ENCODE measurements at regions not wholly inside any gene's neighbourhood (a gene's known extent, or its start where the extent isn't known, plus 50 kb on each side); places are given as distances from the start of the nearest gene placed in this dataset.

DNA sequence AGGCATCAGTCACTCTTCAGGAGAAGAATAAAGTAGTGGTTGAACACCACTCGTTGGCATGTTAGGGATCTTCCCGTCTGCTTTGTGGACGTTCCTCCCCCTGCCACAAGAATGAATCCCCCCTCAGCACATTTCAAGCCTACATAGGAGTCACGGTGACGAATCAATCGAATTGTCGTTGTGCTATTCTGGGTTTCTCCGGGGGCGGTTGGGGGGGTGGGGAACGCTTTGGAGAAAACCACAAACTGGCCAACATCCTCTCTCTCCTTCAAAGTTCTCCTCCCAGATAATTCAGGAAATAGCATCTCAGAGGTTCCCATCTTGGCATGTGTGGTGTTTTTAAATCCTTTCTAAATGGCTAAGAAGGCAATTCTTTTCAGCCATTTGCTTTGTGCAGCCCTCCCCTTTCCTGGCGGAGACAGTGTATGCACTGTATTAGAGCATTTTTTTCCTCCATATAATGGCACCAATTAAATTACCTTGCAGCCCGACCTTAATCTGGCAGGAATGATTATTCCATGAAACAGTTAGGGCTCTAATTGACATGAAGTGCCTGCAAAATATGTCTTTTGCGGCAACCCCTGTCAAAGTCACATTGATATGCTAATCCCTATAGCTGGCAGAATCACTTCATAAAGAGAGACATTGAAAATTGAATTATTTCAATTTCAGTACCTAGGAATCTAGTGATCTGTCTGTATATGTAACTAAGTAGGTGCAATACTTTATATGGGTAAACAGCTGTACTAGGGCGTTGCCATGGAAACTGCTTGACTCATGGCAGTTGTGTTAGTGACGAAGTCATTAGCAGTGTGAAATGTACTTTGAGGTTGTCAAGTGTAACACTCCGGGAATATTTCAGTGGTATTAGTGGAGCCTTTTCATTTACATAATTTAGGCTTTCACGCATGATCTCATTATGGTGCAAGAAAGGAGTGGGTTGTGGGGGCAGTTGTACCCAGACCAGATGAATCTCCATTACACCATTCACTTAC is 323.4 kb upstream of the SLC14A2 start:
- TF ChIP-seq, protein P1, sequence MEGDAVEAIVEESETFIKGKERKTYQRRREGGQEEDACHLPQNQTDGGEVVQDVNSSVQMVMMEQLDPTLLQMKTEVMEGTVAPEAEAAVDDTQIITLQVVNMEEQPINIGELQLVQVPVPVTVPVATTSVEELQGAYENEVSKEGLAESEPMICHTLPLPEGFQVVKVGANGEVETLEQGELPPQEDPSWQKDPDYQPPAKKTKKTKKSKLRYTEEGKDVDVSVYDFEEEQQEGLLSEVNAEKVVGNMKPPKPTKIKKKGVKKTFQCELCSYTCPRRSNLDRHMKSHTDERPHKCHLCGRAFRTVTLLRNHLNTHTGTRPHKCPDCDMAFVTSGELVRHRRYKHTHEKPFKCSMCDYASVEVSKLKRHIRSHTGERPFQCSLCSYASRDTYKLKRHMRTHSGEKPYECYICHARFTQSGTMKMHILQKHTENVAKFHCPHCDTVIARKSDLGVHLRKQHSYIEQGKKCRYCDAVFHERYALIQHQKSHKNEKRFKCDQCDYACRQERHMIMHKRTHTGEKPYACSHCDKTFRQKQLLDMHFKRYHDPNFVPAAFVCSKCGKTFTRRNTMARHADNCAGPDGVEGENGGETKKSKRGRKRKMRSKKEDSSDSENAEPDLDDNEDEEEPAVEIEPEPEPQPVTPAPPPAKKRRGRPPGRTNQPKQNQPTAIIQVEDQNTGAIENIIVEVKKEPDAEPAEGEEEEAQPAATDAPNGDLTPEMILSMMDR (IDR thresholded peaks at IDR 0.05) = no peak

DNA sequence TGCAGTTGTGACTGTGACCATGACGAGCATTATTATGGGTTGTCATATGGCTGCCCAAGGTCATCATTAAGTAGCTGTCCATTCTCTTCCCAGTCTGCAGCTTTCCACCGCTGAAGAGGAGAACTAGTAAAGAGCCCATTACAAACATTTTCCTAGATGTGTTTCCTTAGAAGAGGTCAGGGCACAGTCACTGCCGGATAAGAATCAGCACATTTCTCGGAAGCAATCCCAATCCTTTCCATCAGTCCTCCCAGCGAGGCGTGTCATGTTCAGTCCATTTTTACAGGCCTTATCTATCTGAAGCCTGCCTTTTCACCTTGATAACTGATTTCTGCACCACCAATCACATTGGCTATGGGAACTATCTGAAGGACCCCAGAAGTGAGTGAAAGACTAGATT is 319.9 kb upstream of the SLC14A2 start:
- TF ChIP-seq, protein P1 (IDR thresholded peaks at IDR 0.05) = no peak

DNA sequence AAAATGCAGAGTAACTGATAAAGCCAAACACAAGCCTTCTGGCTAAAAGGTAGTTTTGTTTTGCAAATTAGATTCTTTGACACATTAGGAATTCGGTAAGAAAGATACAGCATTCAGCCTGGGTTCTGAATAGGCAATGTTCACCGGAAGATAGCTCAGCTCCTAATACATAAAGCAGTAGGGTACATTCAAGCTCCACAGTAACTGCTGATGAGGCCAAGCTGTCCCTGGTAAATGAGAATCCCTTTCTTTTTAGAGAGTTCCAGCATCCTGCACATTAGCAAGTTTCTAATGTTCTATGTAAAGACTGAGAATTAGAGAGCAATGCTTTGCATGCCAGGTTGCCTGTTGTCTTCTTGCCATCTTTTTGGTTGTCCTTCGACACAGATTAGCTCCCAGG is 316.3 kb upstream of the SLC14A2 start:
- TF ChIP-seq, protein P1 (IDR thresholded peaks at IDR 0.05) = no peak

- TF ChIP-seq, protein P1 (IDR thresholded peaks at IDR 0.05) = no peak
Measured at GRCh38 chr18:45303026-45303425, 312.2 kb upstream of the SLC14A2 start.

DNA sequence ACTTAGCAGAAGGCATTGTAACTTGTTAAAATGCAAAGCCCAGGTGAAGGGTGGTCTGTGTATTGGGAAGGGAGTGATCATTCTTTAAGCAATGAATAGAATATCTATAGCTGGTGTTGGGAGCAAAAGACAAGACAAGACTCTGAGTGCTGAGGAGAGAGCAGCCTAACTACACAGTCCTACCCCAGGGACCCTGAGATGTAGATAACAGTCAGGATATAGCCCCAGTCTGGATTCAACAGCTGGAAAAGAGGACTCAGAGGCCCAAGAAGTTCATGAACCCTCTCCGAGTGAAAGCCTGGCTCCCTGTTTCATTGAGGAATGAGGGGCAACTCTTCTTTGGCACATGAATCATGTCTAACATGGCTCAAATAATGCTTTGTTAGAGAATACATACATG is 310.7 kb upstream of the SLC14A2 start:
- TF ChIP-seq, protein P1 (IDR thresholded peaks at IDR 0.05) = no peak

DNA sequence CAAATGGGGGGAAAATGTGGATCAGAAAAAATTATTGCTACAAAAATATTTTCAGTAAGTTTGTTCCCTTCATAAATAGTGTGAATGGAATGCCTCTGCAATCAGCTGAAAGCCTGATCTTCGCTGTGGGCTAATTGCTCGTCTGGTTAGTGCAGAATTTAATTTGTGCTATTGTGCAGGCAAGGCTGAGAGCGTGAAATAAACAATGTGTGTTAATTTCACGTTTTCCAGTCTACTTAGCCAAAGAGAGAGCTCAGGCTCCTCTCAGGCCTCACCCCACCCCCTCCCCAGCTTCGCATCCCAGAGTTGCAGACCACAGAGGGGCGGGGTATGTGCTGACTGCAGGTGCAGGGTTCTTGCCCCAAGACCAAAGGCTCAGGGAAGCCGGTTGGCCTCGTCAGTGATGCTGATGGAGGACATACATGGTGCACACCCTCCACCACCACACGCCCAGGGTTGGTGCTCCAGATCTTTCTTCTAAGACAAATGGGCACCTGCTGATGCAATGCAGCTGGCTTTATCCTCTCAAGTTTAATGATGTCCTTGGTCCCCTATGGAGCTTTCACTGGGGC is 302.6 kb upstream of the SLC14A2 start:
- TF ChIP-seq, protein P1 (IDR thresholded peaks at IDR 0.05) = no peak

- TF ChIP-seq, protein P1 (IDR thresholded peaks at IDR 0.05) = no peak
Measured at GRCh38 chr18:45316127-45316526, 299.1 kb upstream of the SLC14A2 start.

All from LNCAP (cell line).